Osteoblast (primary cell): ENCODE measurements at regions not wholly inside any gene's neighbourhood (a gene's known extent, or its start where the extent isn't known, plus 50 kb on each side); places are given as distances from the start of the nearest gene placed in this dataset.

Source experiments
- DNase-seq: peaks from one replicate; pipeline ENCODE4 v3.0.0; 2011; ENCODE audit warnings: low spot score, mixed read lengths; ENCODE audit not compliant: insufficient read length; ENCODE audit errors: missing footprints
- H2AFZ ChIP-seq: 2 replicates; pipeline ENCODE4 v1.6.0; 2011; ENCODE audit warnings: mild to moderate bottlenecking, low read length
- H3K27ac ChIP-seq: 2 replicates; pipeline ENCODE4 v1.5.1; 2011; ENCODE audit warnings: mild to moderate bottlenecking, low read depth, low read length, moderate library complexity
- H3K27me3 ChIP-seq: 2 replicates; pipeline ENCODE4 v1.6.0; 2012; ENCODE audit warnings: mild to moderate bottlenecking, control low read depth, inconsistent platforms, low read length, moderate library complexity; ENCODE audit not compliant: insufficient read depth
- H3K36me3 ChIP-seq: 2 replicates; pipeline ENCODE4 v1.5.1; 2011; ENCODE audit warnings: mild to moderate bottlenecking, low read length, control low read depth, moderate library complexity; ENCODE audit not compliant: insufficient read depth
- H3K4me1 ChIP-seq: 2 replicates; pipeline ENCODE4 v1.5.1; 2011; ENCODE audit warnings: mild to moderate bottlenecking, low read length, control low read depth, moderate library complexity; ENCODE audit not compliant: insufficient read depth
- H3K4me2 ChIP-seq: 2 replicates; pipeline ENCODE4 v1.6.0; 2011; ENCODE audit warnings: mild to moderate bottlenecking, low read length; ENCODE audit not compliant: insufficient read depth
- H3K4me3 ChIP-seq: fragments of 200-600 bp; sonication (generic); 3 replicates; pipeline ENCODE4 v1.5.1; 2012; ENCODE audit warnings: mild to moderate bottlenecking, low read length, inconsistent platforms; ENCODE audit not compliant: insufficient read depth
- H3K79me2 ChIP-seq: 2 replicates; pipeline ENCODE4 v1.6.0; 2012; ENCODE audit warnings: mild to moderate bottlenecking, low read length, control low read depth, inconsistent platforms; ENCODE audit not compliant: insufficient read depth
- H3K9me3 ChIP-seq: 2 replicates; pipeline ENCODE4 v1.5.1; 2011; ENCODE audit warnings: low read depth, low read length, control low read depth
- H4K20me1 ChIP-seq: 2 replicates; pipeline ENCODE4 v1.6.0; 2012; ENCODE audit warnings: mild to moderate bottlenecking, low read length, control low read depth; ENCODE audit not compliant: insufficient read depth
- CTCF ChIP-seq: IDR thresholded peaks from 2 replicates; pipeline ENCODE4 v1.5.1; 2011; ENCODE audit warnings: mild to moderate bottlenecking, low read depth, low read length, moderate library complexity; ENCODE audit errors: extremely low read depth

GRCh38 chr4:123105026-123105420 lies 182.6 kb upstream of the NUDT6 start:
- TF ChIP-seq CTCF = no peak

GRCh38 chr4:123106747-123107146 lies 184.3 kb upstream of the NUDT6 start:
- Histone ChIP-seq H3K27ac (no peak overlapping the region), H4K20me1 (no peaks in the 10 kb centered on the region), H3K79me2 (no peaks in the 10 kb centered on the region), H3K4me2 (no peak overlapping the region), H3K36me3 (no peaks in the 10 kb centered on the region), H3K9me3 (no peaks in the 10 kb centered on the region), H2AFZ (no peak overlapping the region), H3K4me3 (no peak overlapping the region), H3K27me3 (no peaks in the 10 kb centered on the region), H3K4me1 (peaks cover 8% of the 10 kb centered on the region)
- no peak for TF ChIP-seq CTCF
- DNase-seq = no peak

More at GRCh38 chr4:123105026-123105420, 182.6 kb upstream of the NUDT6 start:
- Histone ChIP-seq H3K27me3 (no peaks in the 10 kb centered on the region), H3K4me1 (no peaks in the 10 kb centered on the region), H3K36me3 (no peaks in the 10 kb centered on the region), H4K20me1 (no peaks in the 10 kb centered on the region), H3K79me2 (no peaks in the 10 kb centered on the region), H3K27ac (no peak overlapping the region), H2AFZ (no peak overlapping the region), H3K4me3 (no peak overlapping the region), H3K9me3 (no peaks in the 10 kb centered on the region), H3K4me2 (no peak overlapping the region)
- DNase-seq = no peak

- Histone ChIP-seq H2AFZ (no peak overlapping the region), H3K4me1 (peaks cover 8% of the 10 kb centered on the region), H3K79me2 (no peaks in the 10 kb centered on the region), H3K27ac (no peak overlapping the region), H3K4me2 (no peak overlapping the region), H3K4me3 (no peak overlapping the region), H3K27me3 (no peaks in the 10 kb centered on the region), H3K36me3 (no peaks in the 10 kb centered on the region), H4K20me1 (no peaks in the 10 kb centered on the region), H3K9me3 (no peaks in the 10 kb centered on the region)
- no peak for DNase-seq
- TF ChIP-seq CTCF = no peak
Observed at GRCh38 chr4:123107444-123108252, 185.3 kb upstream of the NUDT6 start.

- Histone ChIP-seq H3K36me3 (no peaks in the 10 kb centered on the region), H2AFZ (no peak overlapping the region), H3K9me3 (no peaks in the 10 kb centered on the region), H3K4me1 (peaks cover 8% of the 10 kb centered on the region), H3K27me3 (no peaks in the 10 kb centered on the region), H3K4me2 (no peak overlapping the region), H4K20me1 (no peaks in the 10 kb centered on the region), H3K4me3 (no peak overlapping the region), H3K79me2 (no peaks in the 10 kb centered on the region), H3K27ac (no peak overlapping the region)
- no peak for TF ChIP-seq CTCF
- DNase-seq = no peak
Observed at GRCh38 chr4:123109139-123109538, 186.7 kb upstream of the NUDT6 start.
